ENCODE measurements at regions not wholly inside any gene's neighbourhood (a gene's known extent, or its start where the extent isn't known, plus 50 kb on each side); places are given as distances from the start of the nearest gene placed in this dataset.

- Histone ChIP-seq H3K27ac (ENCODE audit: low read depth in 1 of 2, low read length in 2 of 2) (no peak overlapping the region), H3K4me1 (ENCODE audit: control insufficient read depth in 4 of 4, insufficient read depth in 4 of 4, low read length in 3 of 4) (no peaks in the 10 kb centered on the region), H3K9me3 (ENCODE audit: control insufficient read depth in 4 of 4, low read length in 3 of 4) (peaks cover 0 to 4% (median under 1%) of the 10 kb centered on the region in 4 donors), H3K4me3 (ENCODE audit: low read depth in 1 of 3, low read length in 3 of 3) (peak overlapping the region in 1 of 3 donors; percentile 23), H3K27me3 (ENCODE audit: control insufficient read depth in 4 of 4, insufficient read depth in 4 of 4, low read length in 3 of 4) (no peaks in the 10 kb centered on the region), H3K9ac (ENCODE audit: low read depth in 1 of 2, low read length in 2 of 2) (no peak overlapping the region), H3K36me3 (ENCODE audit: control insufficient read depth in 4 of 4, insufficient read depth in 3 of 4, low read depth in 1 of 4, low read length in 3 of 4) (no peaks in the 10 kb centered on the region)
- no peak for DNase-seq (ENCODE audit: low spot score)
- WGBS: 6% methylated on average over 1 of the region's 1 CpG
- TF ChIP-seq HNF4G (IDR thresholded peaks at IDR 0.05): no peak
Observed at GRCh38 chr3:16725972-16726371, 120.7 kb upstream of the DAZL start.

- TF ChIP-seq MAX (IDR thresholded peaks at IDR 0.05): no peak
- TF ChIP-seq JUND (IDR thresholded peaks at IDR 0.05): no peak
- TF ChIP-seq NR2F2 (IDR thresholded peaks at IDR 0.05): no peak
- no peak for TF ChIP-seq RAD21 (IDR thresholded peaks at IDR 0.05)
- TF ChIP-seq RXRA (IDR thresholded peaks at IDR 0.05): no peak
- no peak for TF ChIP-seq GABPA (IDR thresholded peaks at IDR 0.05 in 1 of 2, conservative IDR thresholded peaks at IDR 0.05 in 1 of 2)
- no peak for TF ChIP-seq FOXA1 (IDR thresholded peaks at IDR 0.05)
- TF ChIP-seq, protein P1, sequence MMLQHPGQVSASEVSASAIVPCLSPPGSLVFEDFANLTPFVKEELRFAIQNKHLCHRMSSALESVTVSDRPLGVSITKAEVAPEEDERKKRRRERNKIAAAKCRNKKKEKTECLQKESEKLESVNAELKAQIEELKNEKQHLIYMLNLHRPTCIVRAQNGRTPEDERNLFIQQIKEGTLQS (IDR thresholded peaks at IDR 0.05): no peak
- TF ChIP-seq, protein P2, sequence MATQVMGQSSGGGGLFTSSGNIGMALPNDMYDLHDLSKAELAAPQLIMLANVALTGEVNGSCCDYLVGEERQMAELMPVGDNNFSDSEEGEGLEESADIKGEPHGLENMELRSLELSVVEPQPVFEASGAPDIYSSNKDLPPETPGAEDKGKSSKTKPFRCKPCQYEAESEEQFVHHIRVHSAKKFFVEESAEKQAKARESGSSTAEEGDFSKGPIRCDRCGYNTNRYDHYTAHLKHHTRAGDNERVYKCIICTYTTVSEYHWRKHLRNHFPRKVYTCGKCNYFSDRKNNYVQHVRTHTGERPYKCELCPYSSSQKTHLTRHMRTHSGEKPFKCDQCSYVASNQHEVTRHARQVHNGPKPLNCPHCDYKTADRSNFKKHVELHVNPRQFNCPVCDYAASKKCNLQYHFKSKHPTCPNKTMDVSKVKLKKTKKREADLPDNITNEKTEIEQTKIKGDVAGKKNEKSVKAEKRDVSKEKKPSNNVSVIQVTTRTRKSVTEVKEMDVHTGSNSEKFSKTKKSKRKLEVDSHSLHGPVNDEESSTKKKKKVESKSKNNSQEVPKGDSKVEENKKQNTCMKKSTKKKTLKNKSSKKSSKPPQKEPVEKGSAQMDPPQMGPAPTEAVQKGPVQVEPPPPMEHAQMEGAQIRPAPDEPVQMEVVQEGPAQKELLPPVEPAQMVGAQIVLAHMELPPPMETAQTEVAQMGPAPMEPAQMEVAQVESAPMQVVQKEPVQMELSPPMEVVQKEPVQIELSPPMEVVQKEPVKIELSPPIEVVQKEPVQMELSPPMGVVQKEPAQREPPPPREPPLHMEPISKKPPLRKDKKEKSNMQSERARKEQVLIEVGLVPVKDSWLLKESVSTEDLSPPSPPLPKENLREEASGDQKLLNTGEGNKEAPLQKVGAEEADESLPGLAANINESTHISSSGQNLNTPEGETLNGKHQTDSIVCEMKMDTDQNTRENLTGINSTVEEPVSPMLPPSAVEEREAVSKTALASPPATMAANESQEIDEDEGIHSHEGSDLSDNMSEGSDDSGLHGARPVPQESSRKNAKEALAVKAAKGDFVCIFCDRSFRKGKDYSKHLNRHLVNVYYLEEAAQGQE (IDR thresholded peaks at IDR 0.05): no peak
- no peak for TF ChIP-seq HNF4A (conservative IDR thresholded peaks at IDR 0.05)
- TF ChIP-seq, protein P3, sequence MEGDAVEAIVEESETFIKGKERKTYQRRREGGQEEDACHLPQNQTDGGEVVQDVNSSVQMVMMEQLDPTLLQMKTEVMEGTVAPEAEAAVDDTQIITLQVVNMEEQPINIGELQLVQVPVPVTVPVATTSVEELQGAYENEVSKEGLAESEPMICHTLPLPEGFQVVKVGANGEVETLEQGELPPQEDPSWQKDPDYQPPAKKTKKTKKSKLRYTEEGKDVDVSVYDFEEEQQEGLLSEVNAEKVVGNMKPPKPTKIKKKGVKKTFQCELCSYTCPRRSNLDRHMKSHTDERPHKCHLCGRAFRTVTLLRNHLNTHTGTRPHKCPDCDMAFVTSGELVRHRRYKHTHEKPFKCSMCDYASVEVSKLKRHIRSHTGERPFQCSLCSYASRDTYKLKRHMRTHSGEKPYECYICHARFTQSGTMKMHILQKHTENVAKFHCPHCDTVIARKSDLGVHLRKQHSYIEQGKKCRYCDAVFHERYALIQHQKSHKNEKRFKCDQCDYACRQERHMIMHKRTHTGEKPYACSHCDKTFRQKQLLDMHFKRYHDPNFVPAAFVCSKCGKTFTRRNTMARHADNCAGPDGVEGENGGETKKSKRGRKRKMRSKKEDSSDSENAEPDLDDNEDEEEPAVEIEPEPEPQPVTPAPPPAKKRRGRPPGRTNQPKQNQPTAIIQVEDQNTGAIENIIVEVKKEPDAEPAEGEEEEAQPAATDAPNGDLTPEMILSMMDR (IDR thresholded peaks at IDR 0.05; ENCODE audit: low read depth, low read length, missing input control): no peak
- TF ChIP-seq SP1 (IDR thresholded peaks at IDR 0.05): no peak
- no peak for TF ChIP-seq TAF1 (conservative IDR thresholded peaks at IDR 0.05)
- Histone ChIP-seq H3K4me3 (ENCODE audit: low read depth in 1 of 3, low read length in 3 of 3) (no peak overlapping the region), H3K9me3 (ENCODE audit: control insufficient read depth in 4 of 4, low read length in 3 of 4) (peaks cover 0 to 4% (median under 1%) of the 10 kb centered on the region in 4 donors), H3K36me3 (ENCODE audit: control insufficient read depth in 4 of 4, insufficient read depth in 3 of 4, low read depth in 1 of 4, low read length in 3 of 4) (no peaks in the 10 kb centered on the region), H3K27ac (ENCODE audit: low read depth in 1 of 2, low read length in 2 of 2) (no peak overlapping the region), H3K4me1 (ENCODE audit: control insufficient read depth in 4 of 4, insufficient read depth in 4 of 4, low read length in 3 of 4) (no peaks in the 10 kb centered on the region), H3K9ac (ENCODE audit: low read depth in 1 of 2, low read length in 2 of 2) (no peak overlapping the region), H3K27me3 (ENCODE audit: control insufficient read depth in 4 of 4, insufficient read depth in 4 of 4, low read length in 3 of 4) (no peaks in the 10 kb centered on the region)
- 76% methylated on average over 4 of the region's 4 CpGs for WGBS
- no peak for DNase-seq (ENCODE audit: low spot score)
Observed at GRCh38 chr3:16728770-16729745, 123.8 kb upstream of the DAZL start.

Data from liver (tissue), 8 donors.